ENCODE measurements at regions not wholly inside any gene's neighbourhood (a gene's known extent, or its start where the extent isn't known, plus 50 kb on each side); places are given as distances from the start of the nearest gene placed in this dataset.

GRCh38 chr5:153159616-153160015, 330.9 kb upstream of the GRIA1 start:
- DNase-seq (no peak), ATAC-seq (no peak)
- intact Hi-C loops (cut with DNase I) = loop anchor here in 1 of 2 donors (10.0 kb wide), 1 partner anchor 595 kb away; no protein-coding TSS in a partner anchor
- TF ChIP-seq CTCF (IDR thresholded peaks at IDR 0.05) (no peak), POLR2A (IDR thresholded peaks at IDR 0.05) (no peak)
- no peak overlapping the region for H3K4me3 ChIP-seq
- H3K27me3 ChIP-seq = no peaks in the 10 kb centered on the region
- H3K4me1 ChIP-seq = no peaks in the 10 kb centered on the region
- WGBS (ENCODE audit: insufficient coverage, low coverage, low lambda C conversion rate, missing lambda C conversion rate) = 40% methylated on average over 3 of the region's 3 CpGs
- no peaks in the 10 kb centered on the region for H3K36me3 ChIP-seq
- H3K27ac ChIP-seq = no peak overlapping the region
- no peaks in the 10 kb centered on the region for H3K9me3 ChIP-seq

GRCh38 chr5:153168241-153168640, 322.2 kb upstream of the GRIA1 start:
- 55% methylated on average over 1 of the region's 1 CpG for WGBS (ENCODE audit: insufficient coverage, low coverage, low lambda C conversion rate, missing lambda C conversion rate)
- no peaks in the 10 kb centered on the region for H3K9me3 ChIP-seq
- ATAC-seq (no peak), DNase-seq (no peak)
- intact Hi-C loops (cut with DNase I) = no loop called here
- no peaks in the 10 kb centered on the region for H3K36me3 ChIP-seq
- no peak for TF ChIP-seq CTCF (IDR thresholded peaks at IDR 0.05)
- H3K27ac ChIP-seq = no peak overlapping the region
- no peaks in the 10 kb centered on the region for H3K4me1 ChIP-seq
- H3K4me3 ChIP-seq = no peak overlapping the region
- H3K27me3 ChIP-seq = no peaks in the 10 kb centered on the region

- no peak for TF ChIP-seq CTCF (IDR thresholded peaks at IDR 0.05)
- no peak overlapping the region for H3K4me3 ChIP-seq
- no peaks in the 10 kb centered on the region for H3K27me3 ChIP-seq
- DNase-seq (no peak), ATAC-seq (no peak)
- no peaks in the 10 kb centered on the region for H3K9me3 ChIP-seq
- 70% methylated on average over 1 of the region's 1 CpG for WGBS (ENCODE audit: insufficient coverage, low coverage, low lambda C conversion rate, missing lambda C conversion rate)
- H3K36me3 ChIP-seq = no peaks in the 10 kb centered on the region
- no peak overlapping the region for H3K27ac ChIP-seq
- intact Hi-C loops (cut with DNase I) = no loop called here
- no peaks in the 10 kb centered on the region for H3K4me1 ChIP-seq
These were observed 303.0 kb upstream of the GRIA1 start for GRCh38 chr5:153187503-153187902.

- no peak overlapping the region for H3K27ac ChIP-seq
- ATAC-seq (no peak), DNase-seq (no peak)
- H3K4me3 ChIP-seq = no peak overlapping the region
- H3K4me1 ChIP-seq = no peaks in the 10 kb centered on the region
- H3K36me3 ChIP-seq = no peaks in the 10 kb centered on the region
- no peaks in the 10 kb centered on the region for H3K27me3 ChIP-seq
- TF ChIP-seq CTCF (IDR thresholded peaks at IDR 0.05) (no peak), POLR2A (IDR thresholded peaks at IDR 0.05) (no peak)
- H3K9me3 ChIP-seq = no peaks in the 10 kb centered on the region
- intact Hi-C loops (cut with DNase I) = no loop called here
- WGBS (ENCODE audit: insufficient coverage, low coverage, low lambda C conversion rate, missing lambda C conversion rate) = 55% methylated on average over 3 of the region's 3 CpGs
These were observed 284.1 kb upstream of the GRIA1 start for GRCh38 chr5:153206361-153206760.

GRCh38 chr5:153209016-153209415, 281.5 kb upstream of the GRIA1 start:
- DNase-seq = no peak
- Histone ChIP-seq H3K4me1 (no peaks in the 10 kb centered on the region), H3K27me3 (no peaks in the 10 kb centered on the region), H3K9me3 (no peaks in the 10 kb centered on the region), H3K36me3 (no peaks in the 10 kb centered on the region), H3K4me3 (no peak overlapping the region), H3K27ac (no peak overlapping the region)
- TF ChIP-seq CTCF (IDR thresholded peaks at IDR 0.05) (no peak), POLR2A (IDR thresholded peaks at IDR 0.05) (no peak)
- ATAC-seq = no peak
- intact Hi-C loops (cut with DNase I) = no loop called here
- 56% methylated on average over 3 of the region's 3 CpGs for WGBS (ENCODE audit: insufficient coverage, low coverage, low lambda C conversion rate, missing lambda C conversion rate)

Measured in right lobe of liver (tissue), 6 donors.